Neuronal stem cell (in vitro differentiated cells): ENCODE measurements at regions not wholly inside any gene's neighbourhood (a gene's known extent, or its start where the extent isn't known, plus 50 kb on each side); places are given as distances from the start of the nearest gene placed in this dataset.

Source experiments
- DNase-seq: peaks from one replicate; pipeline ENCODE4 v3.0.0-alpha.2; 2013; ENCODE audit warnings: low spot score
- H2AFZ ChIP-seq: one replicate; pipeline ENCODE4 v1.6.1; 2013; ENCODE audit warnings: mild to moderate bottlenecking, low read length, inconsistent platforms
- H2AK5ac ChIP-seq: 2 replicates; pipeline ENCODE4 v1.6.1; 2013; ENCODE audit warnings: low read depth, mild to moderate bottlenecking, inconsistent platforms, low read length, moderate library complexity, mixed read lengths
- H2BK120ac ChIP-seq: 2 replicates; pipeline ENCODE4 v1.6.1; 2013; ENCODE audit warnings: low read depth, mild to moderate bottlenecking, inconsistent platforms, low read length, moderate library complexity, mixed read lengths
- H2BK12ac ChIP-seq: one replicate; pipeline ENCODE4 v1.6.1; 2013; ENCODE audit warnings: low read length, inconsistent platforms
- H2BK15ac ChIP-seq: 2 replicates; pipeline ENCODE4 v1.6.1; 2013; ENCODE audit warnings: mild to moderate bottlenecking, low read length, inconsistent platforms, mixed read lengths
- H2BK5ac ChIP-seq: one replicate; pipeline ENCODE4 v1.6.1; 2013; ENCODE audit warnings: inconsistent platforms, mild to moderate bottlenecking, low read length, moderate library complexity
- H3K14ac ChIP-seq: one replicate; pipeline ENCODE4 v1.6.1; 2013; ENCODE audit warnings: low read length, inconsistent platforms
- H3K18ac ChIP-seq: 2 replicates; pipeline ENCODE4 v1.6.1; 2013; ENCODE audit warnings: low read length, inconsistent platforms
- H3K23ac ChIP-seq: 2 replicates; pipeline ENCODE4 v1.6.1; 2013; ENCODE audit warnings: low read depth, mild to moderate bottlenecking, mixed read lengths, low read length, inconsistent platforms; ENCODE audit not compliant: poor library complexity
- H3K27ac ChIP-seq: replicated peaks from 3 replicates; pipeline ENCODE4 v1.5.1; 2013; ENCODE audit warnings: low read length, inconsistent platforms
- H3K27me3 ChIP-seq, 3 experiments: 2 replicates each; pipeline ENCODE4 v1.6.1; 2013; ENCODE audit warnings: low read length in 3 of 3, mild to moderate bottlenecking in 2 of 3, inconsistent platforms in 1 of 3, low read depth in 1 of 3, mixed read lengths in 1 of 3, moderate library complexity in 1 of 3; ENCODE audit not compliant: control insufficient read depth in 3 of 3, insufficient read depth in 3 of 3
- H3K36me3 ChIP-seq, 2 donors: replicated peaks in 1 of 2; 2 replicates each; pipeline ENCODE4 v1.6.1; 2013; ENCODE audit warnings: low read length in 2 of 2; ENCODE audit not compliant: control insufficient read depth in 2 of 2, insufficient read depth in 2 of 2
- H3K4ac ChIP-seq: 2 replicates; pipeline ENCODE4 v1.6.1; 2013; ENCODE audit warnings: inconsistent platforms, mild to moderate bottlenecking, low read length, moderate library complexity
- H3K4me1 ChIP-seq, 2 donors: 1 replicate in 1 of 2; 2 replicates in 1 of 2; pipeline ENCODE4 v1.6.1; 2013; ENCODE audit warnings: low read length in 2 of 2, low read depth in 1 of 2; ENCODE audit not compliant: control insufficient read depth in 2 of 2, insufficient read depth in 1 of 2
- H3K4me2 ChIP-seq: one replicate; pipeline ENCODE4 v1.6.1; 2013; ENCODE audit warnings: mild to moderate bottlenecking, low read length, inconsistent platforms; ENCODE audit not compliant: insufficient read depth, poor library complexity, severe bottlenecking
- H3K4me3 ChIP-seq, 2 donors: 2 replicates each; pipeline ENCODE4 v1.5.1; 2013; ENCODE audit warnings: low read length in 2 of 2, mild to moderate bottlenecking in 2 of 2, inconsistent platforms in 1 of 2, moderate library complexity in 1 of 2
- H3K79me1 ChIP-seq: one replicate; pipeline ENCODE4 v1.6.1; 2013; ENCODE audit warnings: low read depth, mild to moderate bottlenecking, inconsistent platforms, low read length, moderate library complexity
- H3K9ac ChIP-seq: one replicate; pipeline ENCODE4 v1.6.1; 2013; ENCODE audit warnings: mild to moderate bottlenecking, low read depth, low read length, inconsistent platforms; ENCODE audit not compliant: poor library complexity
- H3K9me3 ChIP-seq, 2 donors: replicated peaks in 1 of 2; 2 replicates each; pipeline versions ENCODE3 to v1.6.1; 2013; ENCODE audit warnings: low read length in 2 of 2, mild to moderate bottlenecking in 2 of 2, inconsistent platforms in 1 of 2, low read depth in 1 of 2, mixed read lengths in 1 of 2, moderate library complexity in 1 of 2; ENCODE audit not compliant: control insufficient read depth in 2 of 2, insufficient read depth in 1 of 2
- H4K8ac ChIP-seq: one replicate; pipeline ENCODE4 v1.6.1; 2013; ENCODE audit warnings: low read depth, mild to moderate bottlenecking, inconsistent platforms, low read length, moderate library complexity
- H4K91ac ChIP-seq: one replicate; pipeline ENCODE4 v1.6.1; 2013; ENCODE audit warnings: low read length, low read depth, mild to moderate bottlenecking, inconsistent platforms; ENCODE audit not compliant: poor library complexity
- whole genome bisulfite sequencing, 2 donors: extraction: QIAGEN DNeasy Blood & Tissue Kit; methylation state at CpG; one replicate each; pipeline ENCODE4 v1.1.7; 2013; ENCODE audit warnings: missing lambda C conversion rate in 2 of 2, mixed read lengths in 1 of 2; ENCODE audit not compliant: insufficient read length in 2 of 2, insufficient replicate concordance in 1 of 2; ENCODE audit errors: extremely low coverage in 2 of 2; 5-methylcytosine and 5-hydroxymethylcytosine counted together

DNA sequence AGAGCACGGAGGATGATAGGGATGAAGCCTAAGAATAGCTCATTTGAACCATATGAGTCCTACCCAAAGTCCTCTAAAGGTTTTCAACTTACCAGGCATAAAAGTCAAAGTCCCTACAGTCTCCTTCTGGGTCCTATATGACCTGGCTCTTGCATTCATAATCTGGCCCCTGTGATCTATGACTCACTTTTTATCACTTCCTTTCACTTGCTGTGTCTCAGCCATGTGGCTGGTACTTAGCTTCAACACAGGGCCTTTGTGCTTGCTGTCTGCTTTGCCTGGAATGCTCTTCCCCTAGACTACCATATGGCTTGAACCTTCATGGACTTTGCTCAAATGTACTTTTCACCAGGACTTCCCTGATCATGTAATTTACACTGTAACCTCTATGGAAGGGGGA, 137.6 kb upstream of the TMTC1 start:
- Histone ChIP-seq H2BK5ac (no peak overlapping the region), H4K8ac (no peak overlapping the region), H3K36me3 (no peaks in the 10 kb centered on the region), H2BK12ac (no peak overlapping the region), H2AK5ac (no peak overlapping the region), H2AFZ (no peak overlapping the region), H3K4ac (no peak overlapping the region), H3K4me1 (no peaks in the 10 kb centered on the region), H3K27ac (no peak overlapping the region), H3K9me3 (no peaks in the 10 kb centered on the region), H3K18ac (no peak overlapping the region), H2BK15ac (no peak overlapping the region), H3K23ac (no peak overlapping the region), H2BK120ac (no peak overlapping the region), H3K4me2 (no peak overlapping the region), H3K27me3 (no peaks in the 10 kb centered on the region), H3K14ac (no peak overlapping the region), H4K91ac (no peak overlapping the region), H3K79me1 (no peaks in the 10 kb centered on the region), H3K9ac (no peak overlapping the region), H3K4me3 (no peak overlapping the region)
- no CpG with 5 or more reads among the region's 1 CpG for WGBS, 2 donors
- DNase-seq: no peak

DNA sequence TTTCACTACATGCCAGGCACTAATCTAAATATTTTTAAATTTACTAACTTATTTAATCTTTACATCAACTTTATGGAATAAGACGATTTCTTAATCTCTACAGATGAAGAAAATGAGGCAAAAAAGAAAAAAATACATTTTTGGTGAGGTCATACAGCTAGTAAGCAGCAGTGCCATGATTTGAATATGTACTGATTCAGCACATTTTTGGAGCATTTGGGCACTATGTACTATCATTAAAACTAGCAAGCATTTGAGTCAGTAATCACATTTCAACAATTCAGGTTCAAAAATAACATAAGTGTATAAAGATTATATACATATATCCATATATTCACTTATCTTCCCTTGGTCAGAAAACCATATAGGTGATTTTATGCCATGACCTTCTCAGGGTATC, 124.4 kb upstream of the TMTC1 start:
- H3K4ac ChIP-seq: no peak overlapping the region
- WGBS, 2 donors: no CpG with 5 or more reads among the region's 1 CpG
- H3K4me2 ChIP-seq: no peak overlapping the region
- H3K4me3 ChIP-seq: no peak overlapping the region
- no peak overlapping the region for H3K23ac ChIP-seq
- no peaks in the 10 kb centered on the region for H3K79me1 ChIP-seq
- no peak overlapping the region for H3K27ac ChIP-seq
- no peak for DNase-seq
- no peak overlapping the region for H2BK12ac ChIP-seq
- no peaks in the 10 kb centered on the region for H3K27me3 ChIP-seq
- no peak overlapping the region for H3K9ac ChIP-seq
- H3K9me3 ChIP-seq: no peaks in the 10 kb centered on the region
- no peak overlapping the region for H2AFZ ChIP-seq
- no peak overlapping the region for H2BK5ac ChIP-seq
- no peak overlapping the region for H2BK120ac ChIP-seq
- no peak overlapping the region for H2BK15ac ChIP-seq
- no peaks in the 10 kb centered on the region for H3K36me3 ChIP-seq
- no peak overlapping the region for H4K91ac ChIP-seq
- H3K4me1 ChIP-seq: no peaks in the 10 kb centered on the region
- H2AK5ac ChIP-seq: no peak overlapping the region
- H4K8ac ChIP-seq: no peak overlapping the region
- H3K18ac ChIP-seq: no peak overlapping the region
- H3K14ac ChIP-seq: no peak overlapping the region

DNA sequence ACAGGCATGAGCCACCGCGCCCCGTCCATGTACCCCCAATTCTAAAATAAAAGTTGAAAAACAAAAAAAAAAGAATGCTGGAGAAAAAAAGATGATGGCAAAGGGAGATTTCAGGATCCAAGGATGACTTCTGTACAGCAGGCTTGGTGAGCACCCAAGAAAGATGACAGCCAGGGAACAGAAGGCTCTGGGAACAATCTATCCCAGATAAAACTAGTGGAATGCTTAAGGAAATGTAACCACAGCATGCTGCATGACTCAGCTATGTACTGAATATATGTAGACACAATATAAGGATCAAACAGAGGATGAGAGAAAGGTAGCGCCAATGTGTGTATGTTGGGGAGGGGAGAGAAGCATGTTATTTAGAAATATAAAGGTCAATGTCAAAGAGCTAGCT, 123.7 kb upstream of the TMTC1 start:
- Histone ChIP-seq H3K4me1 (no peaks in the 10 kb centered on the region), H3K4ac (no peak overlapping the region), H2AK5ac (no peak overlapping the region), H3K9me3 (no peaks in the 10 kb centered on the region), H3K23ac (no peak overlapping the region), H3K36me3 (no peaks in the 10 kb centered on the region), H4K8ac (no peak overlapping the region), H3K14ac (no peak overlapping the region), H2AFZ (no peak overlapping the region), H2BK5ac (no peak overlapping the region), H3K4me3 (no peak overlapping the region), H4K91ac (no peak overlapping the region), H2BK12ac (no peak overlapping the region), H3K4me2 (no peak overlapping the region), H3K79me1 (peaks cover 1% of the 10 kb centered on the region), H3K27me3 (no peaks in the 10 kb centered on the region), H2BK15ac (no peak overlapping the region), H3K9ac (no peak overlapping the region), H3K18ac (no peak overlapping the region), H2BK120ac (no peak overlapping the region), H3K27ac (no peak overlapping the region)
- no peak for DNase-seq
- no CpG with 5 or more reads among the region's 4 CpGs for WGBS, 2 donors

GRCh38 chr12:29902043-29902442, 118.3 kb upstream of the TMTC1 start:
- Histone ChIP-seq H3K9me3 (no peaks in the 10 kb centered on the region), H3K9ac (no peak overlapping the region), H3K27me3 (no peaks in the 10 kb centered on the region), H3K4me1 (no peaks in the 10 kb centered on the region), H3K36me3 (no peaks in the 10 kb centered on the region), H3K4ac (no peak overlapping the region), H4K91ac (no peak overlapping the region), H3K27ac (no peak overlapping the region), H3K4me3 (no peak overlapping the region), H3K4me2 (no peak overlapping the region), H3K23ac (no peak overlapping the region), H2AFZ (no peak overlapping the region), H2BK12ac (no peak overlapping the region), H3K79me1 (peaks cover 1% of the 10 kb centered on the region), H4K8ac (no peak overlapping the region), H2BK15ac (no peak overlapping the region), H2AK5ac (no peak overlapping the region), H2BK5ac (no peak overlapping the region), H3K14ac (no peak overlapping the region), H3K18ac (no peak overlapping the region), H2BK120ac (no peak overlapping the region)
- DNase-seq: no peak
- no CpG with 5 or more reads among the region's 2 CpGs for WGBS, 2 donors
